HG02981 (cell line): ENCODE measurements at regions not wholly inside any gene's neighbourhood (a gene's known extent, or its start where the extent isn't known, plus 50 kb on each side); places are given as distances from the start of the nearest gene placed in this dataset.
"Not testable (repeated sequence)": the region's sequence is repeated elsewhere in the genome, so short reads cannot be mapped to it uniquely, and the experiment has no call there.

Experiments used
- ATAC-seq: cut with Tn5 transposase; IDR thresholded peaks from one replicate; pipeline ENCODE4 v1.9.1; 2021; ENCODE audit warnings: mild to moderate bottlenecking, moderate library complexity; ENCODE audit not compliant: unreplicated experiment

DNA sequence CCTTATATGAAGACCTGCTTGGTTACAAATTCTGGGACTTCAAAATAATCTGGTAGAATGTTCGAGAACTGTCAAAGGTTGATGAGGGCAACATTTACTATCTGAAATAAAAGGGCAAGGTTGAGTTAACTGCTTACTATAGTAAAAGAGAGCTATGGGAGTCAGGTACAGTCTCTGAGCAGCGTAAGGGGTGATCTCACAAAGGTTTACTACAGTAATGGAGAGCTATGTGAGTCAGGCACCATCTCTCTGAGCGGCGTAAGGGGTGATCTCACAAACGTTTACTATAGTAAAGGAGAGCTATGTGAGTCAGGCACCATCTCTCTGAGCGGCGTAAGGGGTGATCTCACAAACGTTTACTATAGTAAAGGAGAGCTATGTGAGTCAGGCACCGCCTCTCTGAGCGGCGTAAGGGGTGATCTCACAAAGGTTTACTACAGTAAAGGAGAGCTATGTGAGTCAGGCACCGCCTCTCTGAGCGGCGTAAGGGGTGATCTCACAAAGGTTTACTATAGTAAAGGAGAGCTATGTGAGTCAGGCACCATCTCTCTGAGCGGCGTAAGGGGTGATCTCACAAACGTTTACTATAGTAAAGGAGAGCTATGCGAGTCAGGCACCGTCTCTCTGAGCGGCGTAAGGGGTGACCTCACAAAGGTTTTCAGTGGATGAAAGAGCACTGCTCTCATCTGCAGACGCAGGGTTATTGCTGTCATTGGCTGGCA, 439.6 kb upstream of the B3GAT1 start:
- not testable (repeated sequence) for ATAC-seq

DNA sequence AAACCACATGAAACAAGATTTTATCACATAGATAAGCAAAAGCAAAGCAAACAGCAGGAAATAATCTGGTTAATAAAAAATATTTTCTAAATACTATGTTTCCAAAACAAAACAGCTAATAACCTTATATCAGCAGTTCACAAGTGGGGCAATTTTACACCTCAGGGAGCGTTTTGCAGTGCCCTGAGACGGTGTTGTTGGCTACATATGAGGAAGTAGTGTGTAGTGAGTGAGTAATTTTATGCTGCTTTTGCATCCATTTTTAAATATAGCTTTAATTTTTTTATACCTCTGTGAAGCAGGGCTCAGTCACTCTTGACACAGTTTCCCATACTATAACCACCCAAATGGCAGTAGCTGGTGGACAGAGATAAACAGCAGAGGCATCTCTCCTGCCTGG, 438.5 kb upstream of the B3GAT1 start:
- ATAC-seq: no peak

DNA sequence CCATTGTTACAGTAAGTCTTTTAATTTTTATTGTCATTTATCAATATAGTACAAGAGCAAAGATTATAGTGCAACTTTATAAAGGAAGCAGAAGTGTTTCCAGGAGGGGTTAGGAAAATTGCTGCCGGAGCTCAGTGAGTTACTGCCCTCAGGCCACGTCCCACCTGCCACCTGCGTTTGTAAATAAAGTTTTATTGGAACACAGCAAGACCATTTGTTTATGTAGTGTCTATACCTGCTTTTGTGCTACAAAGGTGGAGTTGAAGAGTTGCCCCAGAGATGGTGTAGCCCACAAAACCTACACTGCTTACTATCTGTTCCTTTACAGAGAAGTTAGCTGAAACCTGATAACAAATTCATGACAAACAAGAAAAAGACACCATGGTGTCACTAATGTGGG, 437.8 kb upstream of the B3GAT1 start:
- ATAC-seq: no peak

DNA sequence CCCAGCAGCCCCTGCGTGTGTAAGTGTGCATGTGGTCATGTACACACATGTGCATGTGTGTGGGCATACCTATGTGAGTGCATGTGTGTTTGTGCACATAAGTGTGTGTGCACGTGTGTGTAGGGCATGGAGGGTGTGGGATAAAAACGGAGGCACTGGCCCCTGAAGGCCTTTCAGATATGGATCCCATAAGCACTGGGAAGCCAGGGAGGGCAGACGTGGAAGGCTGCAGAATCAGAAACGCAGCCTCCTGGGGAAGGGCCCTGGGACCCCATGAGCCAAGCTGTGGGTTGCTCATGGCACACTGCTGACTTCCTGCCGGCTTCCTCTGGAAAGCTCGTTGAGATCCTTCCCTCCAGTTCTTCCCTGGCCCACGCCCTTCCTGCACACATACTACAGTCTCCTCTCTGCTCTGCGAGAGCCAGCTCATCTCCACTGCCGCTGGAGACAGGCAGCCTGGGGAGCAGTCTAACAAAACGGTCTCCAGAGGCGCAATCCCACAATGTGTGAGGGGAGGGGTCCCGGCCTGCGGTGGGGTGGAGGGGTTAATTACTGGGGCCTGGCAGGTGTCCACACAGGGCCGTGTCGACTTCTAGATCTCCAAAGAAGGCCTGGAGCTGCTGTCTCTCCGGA, 435.2 kb upstream of the B3GAT1 start:
- no peak for ATAC-seq

DNA sequence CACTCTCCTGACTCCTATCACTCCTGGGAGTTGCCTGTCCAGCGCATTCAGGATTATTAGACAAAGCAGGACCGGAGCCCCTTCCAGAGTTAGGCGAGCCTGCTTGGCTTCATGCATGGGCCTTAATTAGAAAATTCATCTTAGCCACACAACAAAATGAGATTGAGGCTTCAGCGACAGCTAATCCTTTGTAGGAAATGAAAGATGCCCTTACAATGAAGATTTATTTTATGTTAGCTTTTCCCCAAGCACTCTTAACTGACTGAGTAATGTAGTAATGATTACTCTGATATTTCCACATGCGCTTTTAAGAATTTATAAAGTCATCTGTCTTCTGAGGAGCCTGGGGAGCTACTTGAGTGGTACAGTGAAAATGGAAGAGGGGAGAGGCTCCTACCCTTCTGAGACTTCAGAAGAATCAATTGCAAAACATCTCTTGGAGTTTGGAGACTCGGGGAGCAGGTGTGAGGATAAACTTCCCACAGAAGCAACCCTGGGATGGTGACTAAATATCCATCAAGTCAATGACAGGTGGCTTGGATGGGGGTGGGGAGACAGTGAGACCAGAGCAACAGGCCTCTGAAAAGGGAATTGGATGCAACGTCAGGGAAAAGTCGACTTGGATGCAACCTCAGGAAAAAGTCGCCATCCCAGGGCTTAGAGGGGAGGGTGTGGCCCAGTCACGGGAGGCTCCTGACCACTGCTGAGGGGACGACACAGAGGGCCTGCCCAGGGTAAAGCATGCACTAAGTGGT, 434.5 kb upstream of the B3GAT1 start:
- ATAC-seq: no peak

DNA sequence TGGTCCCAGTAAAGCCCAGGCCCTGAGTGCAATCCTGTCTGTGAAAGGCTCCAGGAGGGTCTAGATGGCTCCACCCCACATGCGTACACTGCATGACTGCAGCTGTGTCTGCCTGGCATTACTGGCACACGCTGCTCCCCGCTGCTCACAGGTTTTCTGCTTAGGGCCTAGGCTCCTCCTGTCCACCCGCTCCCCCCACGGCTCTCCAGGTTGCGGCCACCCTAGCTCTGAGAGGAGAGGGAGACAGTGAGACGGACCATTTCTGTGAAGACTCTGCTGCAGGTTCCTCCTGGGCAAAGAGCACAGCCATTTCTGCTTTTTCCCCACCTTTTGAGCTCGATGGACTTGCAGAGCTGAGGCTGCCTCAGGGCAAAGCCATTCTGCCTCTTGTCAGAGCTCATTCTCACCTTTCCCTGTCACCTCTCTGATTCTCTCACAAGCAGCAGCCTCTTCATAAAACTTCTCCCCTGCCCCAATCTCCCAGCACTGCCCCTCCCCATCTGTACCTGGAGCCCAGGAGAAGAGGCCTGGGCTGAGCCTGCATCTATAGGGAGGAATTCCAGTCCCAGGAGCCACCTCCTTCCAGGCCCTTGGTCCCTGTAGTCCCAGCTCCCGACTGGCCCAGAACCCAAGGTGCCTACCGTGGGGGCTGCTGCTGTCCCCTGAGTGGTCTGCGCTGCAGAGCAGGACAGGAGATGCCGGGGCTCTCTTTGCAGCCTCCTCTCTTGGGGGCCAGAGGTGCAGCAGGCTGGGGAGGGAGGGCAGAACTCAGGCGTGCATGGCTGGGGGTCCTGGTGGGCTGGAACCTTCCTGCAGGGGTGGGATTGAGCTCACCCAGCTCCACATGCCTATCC, 433.7 kb upstream of the B3GAT1 start:
- no peak for ATAC-seq

DNA sequence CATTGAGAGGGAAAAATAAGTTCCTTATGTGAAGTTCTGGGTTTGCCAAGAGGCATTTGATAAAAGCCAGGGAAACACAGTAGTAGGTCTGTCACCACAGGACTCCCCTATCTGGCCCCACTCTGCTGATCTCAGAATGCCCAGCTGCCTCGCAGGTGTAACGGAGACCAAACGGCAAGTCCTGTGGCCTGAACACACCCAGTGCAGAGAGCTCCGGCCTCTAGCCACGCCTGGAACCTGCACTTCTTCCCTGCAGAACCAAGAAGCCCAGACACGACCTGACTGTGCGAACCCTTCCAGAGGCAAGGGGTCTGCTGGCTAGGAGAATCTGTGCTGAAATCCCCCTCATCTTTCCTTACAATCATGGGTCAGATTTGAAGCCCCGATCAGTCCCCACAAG, 432.8 kb upstream of the B3GAT1 start:
- no peak for ATAC-seq

DNA sequence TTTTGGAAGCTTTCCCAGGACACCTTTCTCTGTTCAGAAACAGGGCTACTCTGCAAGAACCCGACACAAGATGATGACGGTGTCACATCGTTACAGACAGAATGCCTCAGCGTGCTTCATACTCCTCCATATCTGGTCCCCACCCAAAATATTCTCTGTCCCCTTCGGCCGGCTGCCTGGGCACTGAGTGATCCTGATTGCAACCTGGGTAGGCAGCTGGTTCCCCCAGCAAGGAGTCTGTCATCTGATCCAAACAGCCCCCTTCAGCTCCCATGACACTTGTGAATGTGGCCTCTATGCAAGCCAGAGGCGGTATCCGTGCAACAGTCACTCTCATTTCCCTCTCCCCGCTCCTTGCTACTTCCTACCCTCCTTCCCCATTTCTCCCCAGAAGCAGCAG, 431.7 kb upstream of the B3GAT1 start:
- ATAC-seq: no peak

DNA sequence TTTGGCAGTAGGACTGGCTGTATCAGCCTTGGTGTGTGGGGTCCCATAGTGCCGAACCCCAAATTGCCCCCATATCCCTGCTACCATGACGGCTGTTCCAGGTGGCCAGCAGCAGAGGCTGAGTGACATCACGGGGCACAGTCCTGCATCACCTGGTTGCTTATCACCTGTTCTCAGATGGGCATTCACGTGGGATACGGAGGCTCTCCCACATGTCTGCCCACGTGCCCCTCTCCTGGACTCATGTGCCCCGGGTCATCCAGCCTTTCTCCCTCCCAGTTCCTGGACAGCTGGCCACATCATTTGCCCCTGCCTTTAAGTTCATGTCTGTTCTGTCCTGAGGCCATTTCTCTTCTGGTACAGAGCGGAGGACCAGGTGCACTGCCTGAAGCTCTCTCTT, 431.0 kb upstream of the B3GAT1 start:
- ATAC-seq: no peak

DNA sequence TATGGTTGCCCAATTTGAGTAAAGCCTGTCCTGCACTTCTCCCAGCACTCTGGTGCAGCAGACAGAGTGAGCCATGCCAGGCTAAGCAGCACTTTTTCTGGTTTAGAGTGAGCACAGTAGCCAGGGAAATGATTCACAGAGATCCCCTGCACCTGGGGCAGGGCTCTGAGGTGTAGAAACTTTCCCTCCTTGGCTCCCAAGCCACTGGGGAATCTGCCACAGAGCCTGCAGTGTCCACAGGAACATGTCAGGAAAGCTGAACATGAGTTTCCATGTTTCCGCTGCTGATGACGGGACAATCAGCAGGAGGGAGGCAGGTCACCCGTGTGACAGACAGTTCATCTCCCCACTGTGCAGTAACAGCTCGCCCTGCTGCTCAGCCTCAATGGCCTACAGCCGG, 429.9 kb upstream of the B3GAT1 start:
- ATAC-seq: no peak

DNA sequence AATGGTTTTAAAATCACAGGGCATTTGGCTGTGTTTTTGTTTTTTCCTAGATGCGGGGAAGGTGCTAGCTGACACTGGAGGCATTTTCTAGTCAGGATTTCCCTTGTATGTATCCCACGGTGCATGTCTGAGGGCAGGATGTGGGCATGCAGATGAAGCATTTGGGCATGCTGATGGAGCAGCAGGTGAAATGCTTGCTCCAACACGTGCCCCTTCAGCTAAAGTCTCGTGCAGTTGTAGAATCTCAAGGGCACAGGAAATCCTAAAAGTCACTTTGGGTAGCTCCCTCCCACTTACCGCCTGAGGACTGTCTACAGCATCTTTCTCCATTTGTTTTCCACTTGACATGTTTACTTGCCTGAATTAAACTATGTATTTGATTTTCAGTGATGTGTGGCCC, 429.4 kb upstream of the B3GAT1 start:
- ATAC-seq: no peak

DNA sequence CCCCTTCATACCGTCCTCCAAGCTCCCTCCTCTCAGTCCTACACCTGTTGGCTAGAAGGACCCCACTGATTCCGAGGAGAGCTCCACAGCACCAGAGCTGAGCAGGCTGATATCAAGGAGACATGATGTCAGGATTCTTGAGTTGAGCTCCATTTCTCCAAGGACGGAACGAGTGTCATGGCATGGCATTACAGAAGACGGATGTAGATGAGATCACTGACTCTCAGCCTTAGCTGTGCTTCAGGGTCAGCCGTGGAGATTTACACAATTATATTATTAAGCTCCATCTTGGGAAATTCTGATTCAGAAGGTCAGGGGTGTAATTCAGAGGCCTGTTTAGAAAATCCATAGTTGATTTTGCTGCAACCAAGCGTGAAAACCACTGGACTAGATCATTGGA, 428.9 kb upstream of the B3GAT1 start:
- no peak for ATAC-seq

DNA sequence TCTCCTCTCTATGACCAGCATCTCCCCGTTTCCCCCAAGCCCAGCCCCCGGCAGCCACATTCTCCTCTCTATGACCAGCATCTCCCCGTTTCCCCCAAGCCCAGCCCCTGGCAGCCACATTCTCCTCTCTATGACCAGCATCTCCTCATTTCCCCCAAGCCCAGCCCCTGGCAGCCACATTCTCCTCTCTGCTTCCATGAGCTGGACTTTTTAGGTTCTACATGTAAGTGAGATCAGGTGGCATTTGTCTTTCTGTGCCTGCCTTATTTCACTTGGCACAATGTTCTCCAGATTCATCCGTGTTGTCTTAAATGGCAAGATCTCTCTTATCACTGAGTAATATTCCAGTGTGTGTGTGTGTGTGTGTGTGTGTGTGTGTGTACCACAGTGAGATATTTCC, 428.1 kb upstream of the B3GAT1 start:
- ATAC-seq: not testable (repeated sequence)

DNA sequence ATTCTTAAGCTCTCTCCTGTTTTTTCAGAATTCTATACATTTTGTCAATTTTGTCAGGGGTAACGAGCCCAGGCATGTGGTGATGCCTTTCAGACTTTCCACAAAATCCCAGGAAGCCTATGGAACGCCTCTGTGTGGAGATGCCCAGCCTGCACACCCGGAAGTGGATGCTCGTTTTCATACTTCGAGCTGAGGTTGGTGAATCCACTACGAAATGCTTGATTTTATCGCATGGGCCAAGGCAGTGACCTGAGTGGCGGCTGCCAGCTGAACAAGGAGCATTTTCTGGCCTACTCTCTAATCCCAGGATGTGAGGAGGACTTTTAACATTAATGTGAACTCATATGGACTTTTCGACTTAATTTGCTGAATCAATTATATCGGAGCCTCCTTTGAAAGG, 426.7 kb upstream of the B3GAT1 start:
- no peak for ATAC-seq

DNA sequence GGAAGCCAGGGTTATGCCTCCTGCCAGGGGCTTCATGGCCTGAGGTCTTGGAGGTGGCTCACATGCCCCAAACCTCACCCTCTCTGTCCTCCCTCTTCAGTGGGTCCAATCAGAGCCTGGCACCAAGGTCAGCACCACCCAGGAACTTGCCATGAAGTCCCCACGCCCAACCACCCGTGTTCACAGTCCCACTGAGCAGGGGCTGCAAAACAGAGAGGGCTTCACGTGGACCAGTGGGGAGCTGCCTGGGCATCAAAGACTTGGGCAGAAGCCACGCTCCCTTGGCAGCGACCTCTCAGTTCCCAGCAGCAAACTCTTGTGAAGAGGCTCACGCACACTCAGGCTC, 425.8 kb upstream of the B3GAT1 start:
- no peak for ATAC-seq

DNA sequence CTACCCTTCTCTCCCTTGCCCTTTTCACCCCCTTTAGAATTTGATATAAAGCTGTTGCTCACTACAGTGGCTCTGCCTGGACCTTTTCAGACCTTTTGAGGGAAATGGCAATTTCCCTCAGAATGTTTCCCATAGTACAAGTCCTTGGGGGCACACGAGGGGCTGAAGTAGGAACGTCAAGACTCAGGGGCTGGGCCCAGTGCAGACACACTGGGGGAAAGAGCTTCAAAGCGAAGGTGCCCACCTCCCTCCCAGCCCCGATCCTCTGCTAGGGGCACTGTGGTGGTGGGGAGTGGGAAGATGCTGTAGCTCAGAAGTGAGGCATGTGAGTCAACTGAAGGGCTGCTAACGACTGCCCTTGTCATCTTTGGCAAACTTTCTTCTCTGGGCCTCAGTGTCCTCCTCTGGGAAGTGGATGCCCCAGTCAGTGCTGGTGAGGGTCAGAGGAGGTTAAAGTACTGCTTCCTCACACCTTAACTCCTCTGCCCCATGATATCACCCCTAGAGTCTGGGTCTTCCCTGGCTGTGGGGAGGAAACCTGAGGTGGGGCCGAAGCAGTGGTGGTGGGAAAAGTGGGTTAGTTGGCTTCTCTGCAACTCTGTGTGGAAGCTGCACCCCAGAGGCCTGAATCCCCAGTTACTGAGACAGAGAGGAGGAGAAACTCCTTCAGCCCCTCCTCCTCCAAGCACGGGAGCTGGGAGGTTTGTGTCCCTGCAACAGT, 425.3 kb upstream of the B3GAT1 start:
- ATAC-seq: no peak

DNA sequence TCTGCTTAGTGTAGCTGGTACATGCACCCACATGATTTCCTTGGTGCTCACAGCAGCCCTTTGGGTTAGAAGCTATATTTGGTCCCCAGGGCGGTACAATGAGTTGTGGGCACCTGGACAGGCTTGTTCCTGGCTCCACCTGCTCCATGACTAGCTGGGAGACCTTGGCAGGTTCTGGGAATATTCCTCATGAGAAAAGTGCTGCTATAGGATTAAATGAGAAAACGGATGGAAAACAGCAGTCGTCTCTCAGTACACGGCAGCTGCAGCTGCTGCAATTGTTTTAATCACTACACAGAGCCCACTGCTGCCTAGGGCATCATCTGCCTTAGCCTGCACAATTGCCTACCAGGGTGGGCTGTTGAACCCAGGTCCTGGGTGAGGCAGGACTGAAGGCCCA, 424.5 kb upstream of the B3GAT1 start:
- no peak for ATAC-seq

DNA sequence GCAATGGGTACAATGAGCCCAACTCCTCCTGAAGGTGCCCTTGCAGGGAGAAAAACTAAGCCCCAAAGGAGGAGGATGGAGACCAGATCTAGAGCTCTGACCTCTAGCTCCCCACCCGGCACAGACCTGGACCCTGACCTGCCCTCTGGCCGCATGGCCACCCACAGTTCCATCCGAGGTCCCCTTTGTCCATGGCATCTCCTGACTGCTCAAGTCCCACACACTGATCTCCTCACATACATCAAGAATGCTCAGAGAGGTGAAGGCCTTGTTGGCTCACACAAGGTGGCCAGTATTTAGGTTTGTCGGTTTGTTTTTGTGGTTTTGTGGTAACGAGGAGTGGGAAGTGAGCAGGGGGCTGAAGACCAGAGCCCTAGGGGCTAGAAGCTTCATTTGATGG, 423.5 kb upstream of the B3GAT1 start:
- no peak for ATAC-seq

DNA sequence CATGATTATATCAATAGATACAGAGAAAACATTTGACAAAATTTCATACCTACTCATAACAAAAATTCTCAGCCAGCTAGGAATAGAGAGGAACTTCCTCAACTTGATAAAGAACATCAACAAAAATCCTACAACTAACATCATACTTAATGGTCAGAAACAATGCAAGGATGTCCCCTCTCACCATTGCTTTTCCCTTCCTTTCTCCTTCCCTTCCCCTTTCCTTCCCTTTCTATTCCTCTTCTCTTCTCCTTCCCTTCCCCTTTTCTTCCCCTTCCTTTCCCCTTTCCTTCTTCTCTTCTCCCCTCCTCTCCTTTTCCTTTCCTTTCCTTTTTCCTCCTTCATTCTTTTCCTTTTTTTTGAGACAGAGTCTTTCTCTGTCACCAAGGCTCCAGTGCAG, 418.3 kb upstream of the B3GAT1 start:
- ATAC-seq: no peak

DNA sequence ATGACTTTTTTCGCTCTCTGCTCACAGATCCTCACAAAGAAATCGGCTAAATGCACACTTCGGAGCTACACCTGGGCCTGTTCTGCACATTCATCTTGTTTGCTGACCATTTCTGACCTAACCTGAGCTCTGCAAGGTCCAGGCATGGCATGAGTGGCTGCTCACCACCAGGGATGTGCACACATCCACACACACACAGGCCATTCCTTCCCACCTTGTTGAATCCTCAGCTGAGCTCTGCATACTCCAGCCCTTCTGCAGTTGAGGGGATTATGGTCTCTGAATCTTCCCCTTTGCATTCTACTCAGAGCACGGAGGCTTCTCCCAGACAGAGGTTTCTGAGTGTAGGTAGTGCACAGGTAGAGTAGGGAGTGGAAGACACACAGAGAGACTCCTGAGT, 411.9 kb upstream of the B3GAT1 start:
- ATAC-seq: no peak

DNA sequence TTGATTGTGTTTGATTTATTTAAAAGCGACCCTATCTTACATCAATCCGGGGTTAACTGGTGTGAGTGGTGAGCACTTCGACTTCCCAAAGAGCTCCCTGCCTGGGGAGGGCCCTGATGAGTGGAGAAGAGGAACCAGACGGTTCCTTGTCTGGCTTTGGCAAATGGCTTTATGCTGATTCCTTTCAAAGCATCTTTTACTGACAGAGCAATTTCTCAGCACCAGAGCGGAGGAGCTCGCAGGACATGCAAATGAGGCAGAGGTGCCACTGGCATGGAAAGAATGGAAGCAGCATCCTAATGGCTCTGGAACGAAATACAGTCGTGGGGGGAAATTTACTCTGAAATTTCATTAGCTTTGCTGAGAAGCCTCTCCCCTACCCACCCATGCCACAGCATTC, 410.9 kb upstream of the B3GAT1 start:
- no peak for ATAC-seq
